ENCODE measurements at regions not wholly inside any gene's neighbourhood (a gene's known extent, or its start where the extent isn't known, plus 50 kb on each side); places are given as distances from the start of the nearest gene placed in this dataset.

GRCh38 chr20:24185791-24186190 lies 197.2 kb upstream of the GGTLC1 start:
- H3K27ac ChIP-seq (ENCODE audit: low read depth in 1 of 2, low read length in 2 of 2): no peak overlapping the region
- no peak for DNase-seq
- no peaks in the 10 kb centered on the region for H3K4me1 Mint-ChIP-seq (ENCODE audit: low read depth)
- ChIA-PET POLR2A (no interaction called here), CTCF (no interaction called here)
- H3K4me3 ChIP-seq (ENCODE audit: low read length): no peak overlapping the region
- TF ChIP-seq CTCF (IDR thresholded peaks at IDR 0.05): no peak
- H3K4me1 ChIP-seq (ENCODE audit: insufficient read depth, low read length): no peaks in the 10 kb centered on the region
- intact Hi-C loops (cut with DNase I, micrococcal nuclease): no loop called here
- no peak overlapping the region for H3K27ac Mint-ChIP-seq
- H3K9me3 Mint-ChIP-seq: peaks cover 9% of the 10 kb centered on the region
- H3K9me3 ChIP-seq (ENCODE audit: control insufficient read depth in 1 of 2, insufficient read depth in 1 of 2, low read length in 2 of 2): no peaks in the 10 kb centered on the region
- no peaks in the 10 kb centered on the region for H3K36me3 ChIP-seq (ENCODE audit: insufficient read depth, low read length)
- no peaks in the 10 kb centered on the region for H3K36me3 Mint-ChIP-seq (ENCODE audit: low read depth)
- no peaks in the 10 kb centered on the region for H3K27me3 ChIP-seq (ENCODE audit: control insufficient read depth in 1 of 2, insufficient read depth in 2 of 2, low read length in 2 of 2)
- H3K27me3 Mint-ChIP-seq: no peaks in the 10 kb centered on the region
- no peak for ATAC-seq (ENCODE audit: poor library complexity)
- no peak overlapping the region for H3K4me3 Mint-ChIP-seq

DNA sequence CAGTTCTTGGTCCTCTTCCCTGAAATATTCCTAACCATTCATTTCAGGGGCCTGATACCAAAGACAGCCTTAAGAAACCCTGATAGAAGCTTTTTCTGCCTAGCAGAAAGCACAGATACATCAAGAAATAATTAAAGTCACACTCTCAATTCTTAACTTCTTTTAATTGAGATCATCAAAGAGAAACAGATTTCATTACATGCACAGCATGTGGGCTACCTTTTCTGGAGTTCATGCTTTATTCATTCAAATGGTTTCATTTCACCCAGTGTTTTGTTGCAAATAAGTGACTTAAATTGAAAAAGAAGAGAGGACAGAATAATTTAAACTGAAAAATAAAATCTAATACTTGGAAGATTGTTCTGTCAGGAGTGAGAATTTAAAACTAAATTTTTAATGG lies 192.6 kb upstream of the GGTLC1 start:
- no peak overlapping the region for H3K4me3 ChIP-seq (ENCODE audit: low read length)
- Mint-ChIP-seq H3K36me3 (ENCODE audit: low read depth) (no peaks in the 10 kb centered on the region), H3K4me3 (no peak overlapping the region), H3K27ac (no peak overlapping the region), H3K4me1 (ENCODE audit: low read depth) (no peaks in the 10 kb centered on the region), H3K9me3 (no peaks in the 10 kb centered on the region), H3K27me3 (peaks cover 11% of the 10 kb centered on the region)
- no peaks in the 10 kb centered on the region for H3K4me1 ChIP-seq (ENCODE audit: insufficient read depth, low read length)
- no peak for TF ChIP-seq CTCF (IDR thresholded peaks at IDR 0.05)
- no peak overlapping the region for H3K27ac ChIP-seq (ENCODE audit: low read depth in 1 of 2, low read length in 2 of 2)
- no peaks in the 10 kb centered on the region for H3K36me3 ChIP-seq (ENCODE audit: insufficient read depth, low read length)
- H3K9me3 ChIP-seq (ENCODE audit: control insufficient read depth in 1 of 2, insufficient read depth in 1 of 2, low read length in 2 of 2): no peaks in the 10 kb centered on the region
- ATAC-seq (ENCODE audit: poor library complexity) (no peak), DNase-seq (no peak)
- intact Hi-C loops (cut with DNase I, micrococcal nuclease): no loop called here
- no peaks in the 10 kb centered on the region for H3K27me3 ChIP-seq (ENCODE audit: control insufficient read depth in 1 of 2, insufficient read depth in 2 of 2, low read length in 2 of 2)
- ChIA-PET POLR2A (no interaction called here), CTCF (no interaction called here)

- H3K9me3 Mint-ChIP-seq: peaks cover 12% of the 10 kb centered on the region
- H3K27me3 Mint-ChIP-seq: no peaks in the 10 kb centered on the region
- no peaks in the 10 kb centered on the region for H3K4me1 Mint-ChIP-seq (ENCODE audit: low read depth)
- no peaks in the 10 kb centered on the region for H3K27me3 ChIP-seq (ENCODE audit: control insufficient read depth in 1 of 2, insufficient read depth in 2 of 2, low read length in 2 of 2)
- CTCF ChIA-PET: no interaction called here
- intact Hi-C loops (cut with DNase I, micrococcal nuclease): loop anchor here in 1 of 2 experiments (10.0 kb wide), 1 partner anchor 284 kb away; no protein-coding TSS in a partner anchor
- H3K36me3 Mint-ChIP-seq (ENCODE audit: low read depth): no peaks in the 10 kb centered on the region
- H3K9me3 ChIP-seq (ENCODE audit: control insufficient read depth in 1 of 2, insufficient read depth in 1 of 2, low read length in 2 of 2): peaks cover 0 to 8% of the 10 kb centered on the region in 2 experiments
- no peak overlapping the region for H3K4me3 Mint-ChIP-seq
- POLR2A ChIA-PET: no interaction called here
- no peak for TF ChIP-seq CTCF (IDR thresholded peaks at IDR 0.05)
- no peak overlapping the region for H3K27ac Mint-ChIP-seq
- no peaks in the 10 kb centered on the region for H3K4me1 ChIP-seq (ENCODE audit: insufficient read depth, low read length)
- ATAC-seq (ENCODE audit: poor library complexity) (no peak), DNase-seq (no peak)
- no peak overlapping the region for H3K4me3 ChIP-seq (ENCODE audit: low read length)
- no peaks in the 10 kb centered on the region for H3K36me3 ChIP-seq (ENCODE audit: insufficient read depth, low read length)
- H3K27ac ChIP-seq (ENCODE audit: low read depth in 1 of 2, low read length in 2 of 2): no peak overlapping the region
Observed at GRCh38 chr20:24169256-24169655, 180.7 kb upstream of the GGTLC1 start.

All from CD4-positive, alpha-beta T cell (primary cell).